Limb (tissue), 2 donors: ENCODE measurements at regions not wholly inside any gene's neighbourhood (a gene's known extent, or its start where the extent isn't known, plus 50 kb on each side); places are given as distances from the start of the nearest gene placed in this dataset.

Experiments
- DNase-seq, 2 donors: peaks; one replicate each; pipeline ENCODE4 v3.0.0-alpha.2; 2016; ENCODE audit errors: extremely low spot score in 2 of 2

DNA sequence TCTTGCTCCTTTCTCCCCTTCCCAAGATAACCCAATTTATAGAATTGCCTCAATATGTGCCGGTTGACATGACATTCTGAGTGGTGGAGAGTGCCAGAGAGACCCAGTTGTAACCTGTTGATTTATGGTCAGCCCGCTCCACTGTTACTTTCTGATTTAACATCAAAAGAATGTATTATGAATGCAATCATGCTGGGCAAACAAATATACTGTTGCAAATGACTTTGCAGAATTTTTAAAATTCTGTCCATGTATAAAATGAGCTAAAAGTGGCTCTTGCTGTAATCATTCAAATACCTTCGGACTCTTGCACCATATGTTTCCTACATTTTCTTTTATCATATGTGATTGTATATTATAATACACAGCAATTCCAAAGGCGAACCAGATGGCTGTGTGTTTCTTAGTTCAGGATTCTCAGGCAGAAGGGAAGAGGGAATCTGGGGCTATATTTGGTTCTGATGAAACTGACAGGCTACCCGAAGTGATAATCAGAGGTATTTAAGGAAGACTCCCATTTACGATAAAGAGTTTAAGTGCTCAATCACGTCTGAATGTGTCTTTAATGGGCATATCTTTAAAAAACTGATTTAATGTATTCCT is 131.7 kb downstream of the CLCN4 start:
- DNase-seq = no peak

DNA sequence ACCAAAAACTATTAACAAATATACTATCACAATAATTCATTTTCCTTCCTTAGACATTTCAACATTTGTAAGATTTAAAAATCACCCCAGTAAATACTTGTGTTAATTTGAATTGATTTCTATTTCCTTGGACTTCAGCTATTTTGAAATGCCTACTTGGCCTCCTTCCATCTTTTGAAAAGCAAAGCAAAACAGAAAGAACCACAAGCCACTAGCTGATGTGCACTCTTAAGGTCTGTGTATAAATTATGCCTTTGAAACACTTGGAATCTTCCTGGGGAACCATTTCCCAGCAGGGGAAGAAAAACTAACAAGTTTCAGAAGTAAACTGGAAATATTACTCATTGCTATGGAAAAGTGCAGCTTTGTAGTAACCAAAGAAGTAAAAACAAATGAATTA is 139.8 kb downstream of the CLCN4 start:
- DNase-seq = no peak

DNA sequence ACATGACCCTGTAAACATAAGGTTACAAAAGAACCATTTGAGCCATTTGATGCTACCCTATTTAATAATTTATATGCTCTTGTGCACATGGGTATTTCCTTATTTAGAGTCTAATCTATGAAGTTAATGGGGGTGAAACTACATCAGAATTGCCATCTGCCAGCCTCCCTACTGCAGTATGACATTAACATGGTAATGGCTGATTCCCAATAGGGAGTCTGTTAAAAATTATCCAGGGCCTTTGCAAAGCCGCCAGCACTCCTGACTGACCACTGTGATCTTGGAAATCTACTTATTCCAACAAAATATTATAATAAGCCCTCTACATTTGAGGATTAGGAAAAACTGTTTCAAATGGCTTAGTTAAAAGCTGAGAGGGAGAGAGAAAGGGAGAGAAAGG is 153.7 kb downstream of the CLCN4 start:
- no peak for DNase-seq

DNA sequence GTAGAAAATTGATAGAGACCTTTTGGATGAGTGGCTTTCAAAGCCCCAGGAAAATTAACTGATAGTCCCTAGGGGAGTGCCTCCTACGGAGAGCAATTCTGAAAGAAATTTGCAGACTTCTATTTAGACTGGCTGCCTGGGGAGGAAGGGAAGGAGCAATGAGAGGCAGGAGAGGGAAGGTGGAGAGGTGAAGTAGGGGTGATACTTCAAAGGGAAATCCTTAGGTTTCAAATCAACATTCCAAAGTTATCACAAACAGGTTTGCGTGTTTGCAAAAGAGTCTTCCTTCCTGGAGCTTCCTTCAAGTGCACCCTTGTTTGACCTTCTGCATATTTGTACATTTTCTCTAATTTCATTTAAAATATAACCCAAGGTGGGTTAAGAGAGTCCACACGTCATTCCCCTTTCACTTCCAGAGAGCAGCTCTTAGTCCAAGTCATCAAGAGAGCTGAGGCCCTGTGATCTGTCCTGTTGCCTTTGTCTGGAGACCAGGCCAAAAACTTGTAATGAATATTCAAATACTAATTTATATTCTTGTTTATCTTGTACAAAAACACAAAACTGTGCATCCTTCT is 157.8 kb downstream of the CLCN4 start:
- no peak for DNase-seq

DNA sequence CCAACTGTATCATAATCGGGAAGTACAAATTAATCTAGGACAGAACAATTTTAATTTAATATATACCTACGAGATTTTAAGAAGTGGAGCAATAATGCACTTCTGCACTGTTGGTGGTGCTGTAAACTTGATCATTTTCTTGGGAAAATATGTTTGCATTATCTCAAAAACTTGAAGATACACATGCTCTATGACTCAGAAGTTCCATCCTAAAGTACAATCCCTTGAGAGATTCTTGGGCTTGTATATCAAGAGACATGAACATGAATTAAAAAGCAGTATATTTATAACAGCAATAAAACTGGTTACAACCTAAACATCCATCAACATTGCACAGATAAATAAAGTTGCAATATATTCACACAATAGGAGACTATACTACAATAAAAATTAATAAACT is 168.8 kb downstream of the CLCN4 start:
- DNase-seq = no peak

DNA sequence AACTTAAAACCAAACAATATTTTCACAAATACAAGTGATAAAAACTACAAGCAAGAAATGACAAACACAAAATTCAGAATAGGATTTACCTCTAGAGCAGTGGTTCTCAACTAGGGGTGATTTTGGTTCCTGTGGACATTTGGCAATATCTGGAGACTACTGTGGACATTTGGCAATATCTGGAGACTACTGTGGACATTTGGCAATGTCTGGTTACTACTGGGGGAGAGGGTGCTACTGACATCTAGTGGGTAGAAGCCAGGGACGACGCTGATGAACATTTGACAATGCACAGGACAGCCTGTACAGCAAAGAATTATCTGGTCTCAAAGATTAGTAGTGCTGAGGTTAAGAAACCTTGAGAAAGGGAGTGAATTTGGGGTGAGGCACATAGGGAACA is 169.8 kb downstream of the CLCN4 start:
- DNase-seq = no peak

DNA sequence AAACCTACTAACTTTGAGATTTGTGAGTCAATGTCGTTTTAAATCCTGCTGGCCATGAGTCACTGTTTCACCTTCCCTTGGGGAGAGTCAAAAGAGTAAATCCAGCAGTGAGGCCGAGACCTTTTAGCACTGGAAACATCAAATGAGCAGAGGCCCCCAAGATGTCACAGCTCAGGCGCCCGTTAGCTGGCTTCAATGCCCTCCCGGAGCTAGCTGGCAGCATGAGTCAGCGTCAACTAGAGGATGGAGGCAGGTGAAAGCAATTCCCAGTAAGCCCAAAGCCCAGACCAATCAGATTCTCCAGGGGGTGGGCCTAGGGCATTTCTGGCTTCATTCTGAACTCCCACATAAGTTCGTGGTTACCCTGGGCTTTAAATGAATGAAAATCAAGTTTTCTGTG is 170.9 kb downstream of the CLCN4 start:
- no peak for DNase-seq

DNA sequence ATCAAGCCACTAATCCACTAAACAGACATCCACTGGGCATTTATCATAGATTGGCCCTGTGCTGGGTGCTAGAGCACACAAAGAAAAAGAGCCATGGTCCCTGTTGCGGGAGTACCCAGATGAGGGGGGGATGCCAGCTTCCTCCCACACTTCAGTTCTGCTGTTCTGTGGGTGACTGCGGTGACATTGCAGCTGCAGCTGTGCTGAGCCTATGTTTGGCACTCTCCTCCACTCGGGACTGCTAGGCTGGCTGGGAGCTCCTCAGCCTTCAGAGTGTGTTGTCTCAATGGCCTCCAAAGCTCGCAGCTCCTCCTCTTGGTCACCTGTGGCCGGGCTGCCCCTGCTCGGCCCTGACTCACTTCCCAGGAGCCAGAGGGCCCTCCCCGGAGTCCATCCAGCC is 173.2 kb downstream of the CLCN4 start:
- no peak for DNase-seq

DNA sequence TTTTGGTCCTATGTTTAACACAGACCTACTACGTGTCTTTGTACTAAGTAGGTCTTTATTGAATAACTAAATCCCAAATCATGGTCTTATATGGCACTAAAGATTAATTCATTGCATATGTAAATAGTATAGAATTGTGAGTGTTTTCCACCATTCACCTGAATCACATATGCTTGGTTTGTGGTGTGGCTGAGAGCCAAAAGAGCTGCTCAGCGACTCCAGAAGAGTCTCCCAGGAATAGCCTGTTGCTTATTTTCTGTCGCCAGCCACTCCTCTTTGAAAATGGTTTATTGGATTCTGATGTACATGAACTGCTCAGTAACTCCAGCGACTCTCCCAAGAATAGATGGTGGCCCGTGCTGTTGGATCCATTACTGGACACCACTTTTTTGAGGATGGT is 184.5 kb downstream of the CLCN4 start:
- no peak for DNase-seq

DNA sequence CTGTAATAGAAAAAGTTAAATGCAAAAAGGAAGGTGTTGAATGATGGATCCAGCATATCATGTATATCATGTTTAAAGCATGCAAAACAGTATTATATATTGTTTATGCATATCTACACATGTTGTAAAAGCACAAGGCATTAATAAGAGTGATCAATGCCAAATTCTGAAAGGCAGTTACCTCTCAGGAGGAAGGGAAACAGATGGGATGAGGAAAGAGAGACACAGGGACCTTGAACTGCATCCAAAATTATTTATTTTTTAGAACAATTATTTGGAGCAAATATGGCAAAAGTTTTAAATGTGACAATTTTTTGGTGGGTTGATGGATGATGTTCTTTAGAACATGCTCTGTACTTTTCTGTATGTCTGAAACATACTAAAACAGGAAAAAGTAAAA is 193.4 kb downstream of the CLCN4 start:
- no peak for DNase-seq

DNA sequence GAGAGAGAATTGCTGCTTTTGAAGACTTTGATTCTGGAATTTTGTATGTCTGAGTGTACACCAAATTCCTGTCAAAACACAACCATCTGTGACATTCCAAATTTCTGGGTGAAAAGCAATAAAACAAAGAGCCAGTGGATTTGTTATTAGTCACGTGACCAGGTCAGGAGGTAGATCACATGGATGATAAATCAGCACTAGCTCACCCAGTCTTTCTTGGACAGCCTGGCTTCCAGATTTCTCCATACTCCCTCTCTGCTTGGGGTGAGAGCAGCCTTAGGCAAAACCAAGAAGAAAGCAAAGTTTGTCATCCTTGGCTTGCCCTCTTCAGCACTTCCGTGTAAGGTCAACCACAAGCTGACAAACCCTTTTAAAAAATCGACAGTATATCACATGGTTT is 194.2 kb downstream of the CLCN4 start:
- no peak for DNase-seq

DNA sequence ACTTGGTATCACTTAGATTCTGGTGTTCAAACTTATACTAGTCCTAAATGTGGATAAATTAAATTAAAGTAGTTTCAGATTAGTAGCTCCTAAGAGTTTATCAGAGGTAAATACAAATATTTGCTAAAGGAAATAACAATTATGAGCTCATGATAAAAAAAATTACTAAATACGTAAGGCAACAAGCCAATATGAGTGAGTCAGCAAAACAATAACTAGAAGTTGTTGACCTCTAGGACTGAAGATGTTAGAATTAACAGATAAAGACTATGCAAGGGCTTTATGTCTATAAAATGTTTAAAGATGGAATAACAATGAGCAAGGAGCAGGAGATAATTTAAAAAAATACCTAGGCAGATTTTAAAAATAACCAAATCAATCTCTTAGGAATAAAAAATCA is 195.8 kb downstream of the CLCN4 start:
- no peak for DNase-seq

DNA sequence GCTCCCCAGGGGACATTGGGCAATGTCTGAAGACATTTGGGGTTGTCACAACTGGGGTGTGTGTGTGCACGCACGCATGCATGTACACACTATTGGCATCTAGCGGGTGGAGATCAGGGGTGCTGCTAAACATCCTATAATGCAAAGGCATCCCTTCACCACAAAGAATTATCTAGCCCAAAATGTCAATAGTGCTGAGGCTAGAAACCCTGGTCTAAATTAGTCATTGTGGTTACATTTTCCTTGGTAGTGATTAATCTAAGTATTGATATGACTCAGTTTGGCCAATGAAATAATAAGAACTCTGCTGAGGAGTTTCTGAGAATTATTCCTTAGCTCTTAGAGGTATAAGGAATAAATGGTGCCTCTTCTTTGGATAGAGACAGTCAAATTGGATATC is 200.2 kb downstream of the CLCN4 start:
- no peak for DNase-seq

DNA sequence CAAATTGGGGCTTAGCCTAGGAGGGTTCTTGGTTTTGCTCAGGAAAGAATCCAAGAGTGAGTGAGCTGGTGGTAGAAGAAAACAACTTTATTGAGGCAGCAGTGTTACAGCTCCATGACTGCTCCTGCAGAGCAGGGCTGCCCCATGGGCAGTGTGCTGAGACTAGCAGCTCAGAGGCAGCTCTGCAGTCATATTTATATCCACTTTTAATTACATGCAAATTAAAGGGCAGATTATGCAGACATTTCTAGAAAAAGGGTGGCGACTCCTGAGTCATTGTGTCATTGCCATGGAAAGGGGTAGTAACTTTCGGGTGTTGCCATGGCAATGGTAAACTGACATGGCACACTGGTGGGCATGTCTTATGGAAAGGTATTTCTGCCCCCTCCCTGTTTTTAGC is 202.2 kb downstream of the CLCN4 start:
- DNase-seq = no peak

DNA sequence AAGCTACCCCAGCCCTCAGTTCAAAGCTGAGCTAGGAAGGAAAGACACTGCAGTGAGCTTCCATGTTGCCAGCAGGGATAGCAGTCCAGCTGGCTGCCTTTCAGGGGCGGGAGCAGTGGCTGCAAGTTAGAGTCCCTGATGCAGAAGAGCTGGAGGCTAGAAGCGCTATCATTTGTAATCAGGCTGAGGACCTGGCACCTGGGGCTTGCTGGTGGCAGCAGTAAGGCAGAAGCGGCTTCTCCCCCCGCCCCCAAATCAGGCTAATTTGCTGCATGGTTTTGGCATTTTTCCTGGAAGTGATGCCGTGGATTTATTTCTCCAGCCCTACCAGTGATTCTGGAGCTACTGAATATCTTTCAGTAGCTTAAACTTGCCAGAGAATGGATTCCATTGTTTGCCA is 203.3 kb downstream of the CLCN4 start:
- peak in 1 of 2 donors; percentile 28 for DNase-seq

DNA sequence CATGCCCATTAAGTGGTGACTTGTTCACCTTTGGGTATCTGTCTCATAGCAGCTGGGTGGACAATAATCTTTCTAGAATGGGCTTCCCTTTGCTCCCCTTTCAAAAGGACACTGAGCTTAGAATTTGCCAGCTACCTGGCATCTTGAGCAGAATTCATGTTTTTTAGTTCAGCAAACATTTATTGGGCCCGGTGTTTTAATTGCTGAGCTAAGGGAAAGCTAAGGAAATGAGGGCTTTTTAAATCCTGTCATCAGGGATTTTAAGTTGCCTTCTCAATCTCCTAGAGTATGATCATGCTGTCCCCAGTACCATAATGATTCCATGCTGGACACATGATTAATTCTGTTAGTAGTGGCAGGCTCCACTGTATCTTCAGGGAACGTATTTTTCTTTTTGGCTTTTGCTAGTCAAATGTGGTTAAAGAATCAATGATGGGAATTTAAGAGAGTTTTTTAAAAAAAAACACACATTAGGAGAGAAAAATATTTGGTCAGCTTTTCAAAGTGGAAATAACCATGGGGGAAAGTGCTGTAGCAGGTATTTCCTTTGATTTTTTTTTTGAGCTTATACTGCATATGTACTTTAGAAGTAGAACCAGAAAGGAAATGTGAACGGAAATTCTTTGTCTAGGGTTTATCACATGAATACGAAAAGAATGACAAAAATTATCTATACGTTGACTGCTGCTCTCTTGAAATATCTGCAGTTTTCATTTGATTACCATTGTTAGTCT is 208.9 kb downstream of the CLCN4 start:
- no peak for DNase-seq

DNA sequence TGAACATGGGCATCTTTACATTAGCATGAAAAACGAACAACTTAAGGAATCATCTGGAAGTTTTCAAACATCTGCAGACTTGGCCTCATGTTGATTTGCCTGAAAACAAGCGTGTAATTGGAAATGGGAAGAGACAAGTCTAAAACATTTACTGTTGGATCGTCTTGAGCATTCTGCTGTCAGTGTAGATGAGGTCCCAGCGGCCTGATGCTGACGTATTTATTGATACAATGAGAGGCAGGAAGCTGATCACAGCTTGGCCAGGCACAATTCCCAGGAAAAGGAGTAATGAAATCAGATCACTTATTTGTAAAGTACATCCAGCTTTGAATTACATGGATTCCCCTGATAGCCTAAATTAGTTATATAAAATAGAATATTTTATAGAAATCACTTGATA is 210.6 kb downstream of the CLCN4 start:
- DNase-seq = no peak

DNA sequence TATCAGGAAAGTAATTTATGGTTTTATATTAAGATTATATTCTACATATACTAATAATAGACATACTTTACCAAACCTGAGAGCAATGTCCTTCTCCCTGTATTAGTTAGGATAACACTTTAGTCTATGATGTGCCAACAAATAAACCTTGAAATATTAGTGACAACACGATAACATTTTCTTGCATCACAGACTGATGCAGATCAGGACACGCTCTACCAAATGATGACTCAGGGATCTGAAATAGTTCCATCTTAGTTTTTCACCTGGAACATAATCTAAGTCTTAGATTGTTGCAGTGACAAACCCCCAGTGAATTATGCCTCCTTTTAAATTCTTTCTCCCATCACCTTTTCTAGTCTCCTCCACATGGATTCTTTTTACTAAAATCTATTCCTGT is 214.2 kb downstream of the CLCN4 start:
- no peak for DNase-seq

DNA sequence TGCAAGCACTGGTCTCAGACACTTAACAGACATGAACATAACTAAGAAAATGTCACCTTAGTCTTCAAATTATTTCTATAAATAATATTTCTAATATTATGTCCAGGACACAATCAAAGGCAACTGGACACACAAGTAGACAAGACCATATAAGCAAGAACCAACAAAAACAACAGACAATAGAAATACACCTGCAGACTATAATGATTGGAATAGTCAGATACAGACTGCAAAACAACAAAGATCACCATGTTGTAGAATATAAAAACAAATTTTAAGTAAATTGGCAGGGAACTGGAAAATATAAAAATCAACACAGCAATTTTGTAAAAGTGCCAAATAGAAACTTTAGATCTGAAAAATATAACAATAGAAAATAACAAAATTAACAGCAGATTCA is 220.7 kb downstream of the CLCN4 start:
- no peak for DNase-seq

DNA sequence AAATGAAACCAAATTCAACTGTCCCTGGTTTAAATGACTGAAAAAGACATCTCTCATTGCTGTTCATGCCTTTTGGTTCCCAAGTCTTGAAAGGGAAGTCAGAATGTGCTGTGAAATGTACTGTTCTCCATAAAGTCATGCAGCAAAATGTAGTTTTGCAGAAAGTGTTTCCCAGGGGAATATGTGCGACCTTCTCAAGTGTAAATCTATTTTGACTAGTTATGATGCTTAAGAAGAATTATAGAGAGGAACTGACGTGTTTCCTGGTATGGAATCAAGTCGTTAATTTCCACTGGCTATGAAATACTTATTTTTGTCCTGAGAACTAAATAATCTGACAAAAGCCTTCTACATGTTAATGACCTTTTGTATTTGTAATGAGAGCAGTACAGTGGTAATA is 223.1 kb downstream of the CLCN4 start:
- DNase-seq = no peak

DNA sequence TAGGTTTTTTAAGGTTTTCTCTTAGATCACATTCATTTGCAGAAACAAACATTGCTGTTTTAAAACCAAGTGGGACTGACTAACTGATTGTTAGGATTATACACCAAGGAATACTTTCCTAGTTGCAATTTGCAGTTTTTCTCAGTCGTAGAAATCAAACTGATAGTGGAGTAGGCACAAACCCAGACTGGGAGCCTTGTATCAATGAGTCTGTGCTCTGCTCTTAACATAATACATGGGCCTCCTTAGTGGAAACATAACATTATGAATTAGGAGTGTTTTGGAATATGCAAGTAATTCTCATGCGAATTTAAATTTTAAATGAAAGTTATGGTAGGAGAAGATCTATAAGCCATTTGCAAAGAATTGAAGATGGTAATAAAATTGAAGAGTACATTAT is 223.5 kb downstream of the CLCN4 start:
- DNase-seq = no peak

DNA sequence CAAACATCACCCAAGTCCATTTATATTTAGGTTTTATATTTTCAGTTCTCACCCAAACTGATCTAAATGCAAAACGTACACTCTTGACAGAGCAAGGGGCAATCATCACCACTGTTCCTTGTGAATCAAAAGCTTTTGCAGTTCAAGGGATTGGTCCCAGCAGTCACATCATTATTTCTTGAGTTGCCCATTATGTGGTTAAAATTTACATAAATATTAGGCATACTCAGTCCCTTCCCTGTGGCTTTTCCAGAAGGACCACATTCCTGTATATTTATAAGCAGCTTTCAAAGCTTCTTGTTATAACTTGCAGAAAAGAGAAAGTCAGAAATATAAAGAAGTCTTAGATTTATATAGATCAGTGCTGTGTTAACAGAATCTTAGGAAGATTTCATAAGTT is 224.4 kb downstream of the CLCN4 start:
- DNase-seq = no peak

DNA sequence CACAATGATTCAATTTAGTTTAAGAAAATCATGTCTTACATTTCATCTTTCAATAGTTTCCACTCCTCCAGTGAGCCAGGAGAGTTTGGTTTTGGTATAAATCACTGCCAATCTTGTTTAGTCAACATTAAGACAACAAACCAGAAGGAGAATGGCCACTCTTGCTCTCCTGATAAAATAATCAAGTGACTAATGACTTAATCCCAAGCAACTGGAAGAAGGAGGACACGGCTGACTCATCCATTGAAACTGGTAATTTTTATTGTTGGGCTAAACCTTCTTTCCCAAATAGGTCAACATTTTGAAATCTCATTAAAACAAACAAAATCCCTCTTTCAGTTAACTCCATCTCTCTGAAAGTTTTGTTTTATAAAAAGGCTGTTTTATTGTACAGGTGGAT is 230.2 kb downstream of the CLCN4 start:
- no peak for DNase-seq
